ENCODE measurements at regions not wholly inside any gene's neighbourhood (a gene's known extent, or its start where the extent isn't known, plus 50 kb on each side); places are given as distances from the start of the nearest gene placed in this dataset.

GRCh38 chr12:94730847-94731246 is 80.5 kb upstream of the TMCC3 start:
- WGBS, 5 donors, result 90 to 97% (median 94%) methylated on average over 4 of the region's 4 CpGs
- intact Hi-C loops (cut with DNase I; ENCODE audit: low total_unique reads), result no loop called here
- Histone ChIP-seq H3K27ac (no peak overlapping the region), H3K9me3 (no peaks in the 10 kb centered on the region), H3K4me3 (no peak overlapping the region), H3K27me3 (replicated peaks in 1 of 7) (no peaks in the 10 kb centered on the region), H3K36me3 (no peaks in the 10 kb centered on the region), H3K4me1 (peaks cover 0 to 4% (median under 1%) of the 10 kb centered on the region in 6 donors)
- TF ChIP-seq POLR2AphosphoS5 (IDR thresholded peaks at IDR 0.05), result no peak
- no peak for TF ChIP-seq CTCF (IDR thresholded peaks at IDR 0.05 in 8 of 11, conservative IDR thresholded peaks at IDR 0.05 in 3 of 11)
- no peak for TF ChIP-seq POLR2A (IDR thresholded peaks at IDR 0.05)
- no peak for DNase-seq

DNA sequence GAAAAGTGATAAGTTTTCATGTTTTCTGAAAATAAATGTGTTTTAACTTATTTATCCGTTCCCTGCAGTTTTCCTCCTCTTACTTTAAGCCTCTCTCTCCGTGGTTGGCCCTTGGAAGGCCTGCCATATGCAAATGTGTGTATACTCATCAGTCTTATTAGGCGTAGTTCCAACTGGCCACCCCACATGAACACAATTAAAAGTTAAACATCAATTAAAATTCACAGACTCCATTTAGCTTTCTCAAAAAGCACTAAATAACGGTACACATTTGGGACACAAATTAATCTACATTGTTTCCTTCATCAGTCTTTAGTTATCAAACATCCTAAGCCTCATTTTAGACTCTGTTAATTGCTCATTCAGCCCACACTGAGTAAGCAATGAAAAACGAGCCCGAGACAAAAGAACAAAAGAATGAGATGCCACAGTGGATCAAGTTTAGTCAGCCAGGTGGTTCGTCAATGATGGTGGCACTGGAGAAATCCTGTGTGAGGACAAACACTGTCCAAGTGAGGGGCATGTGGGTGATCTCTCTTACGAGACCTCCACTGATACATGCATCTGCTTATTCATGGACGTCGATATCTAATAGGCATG is 76.0 kb upstream of the TMCC3 start:
- WGBS, 5 donors, result 89 to 94% (median 90%) methylated on average over 10 of the region's 10 CpGs
- intact Hi-C loops (cut with DNase I; ENCODE audit: low total_unique reads), result no loop called here
- Histone ChIP-seq H3K36me3 (no peaks in the 10 kb centered on the region), H3K27me3 (replicated peaks in 1 of 7) (no peaks in the 10 kb centered on the region), H3K27ac (no peak overlapping the region), H3K4me1 (peaks cover 0 to 24% (median 9%) of the 10 kb centered on the region in 6 donors), H3K9me3 (no peaks in the 10 kb centered on the region), H3K4me3 (no peak overlapping the region)
- no peak for DNase-seq
- TF ChIP-seq POLR2A (IDR thresholded peaks at IDR 0.05) (no peak), CTCF (IDR thresholded peaks at IDR 0.05 in 8 of 11, conservative IDR thresholded peaks at IDR 0.05 in 3 of 11) (no peak), POLR2AphosphoS5 (IDR thresholded peaks at IDR 0.05) (no peak)

GRCh38 chr12:94725375-94726168 is 75.2 kb upstream of the TMCC3 start:
- H3K36me3 ChIP-seq, result no peaks in the 10 kb centered on the region
- 68 to 78% (median 71%) methylated on average over 8 of the region's 8 CpGs for WGBS, 5 donors
- DNase-seq, result no peak
- H3K4me3 ChIP-seq, result no peak overlapping the region
- peaks cover 0 to 31% (median 14%) of the 10 kb centered on the region in 6 donors for H3K4me1 ChIP-seq
- intact Hi-C loops (cut with DNase I; ENCODE audit: low total_unique reads), result no loop called here
- H3K27ac ChIP-seq, result no peak overlapping the region
- peak in 9 of 11 experiments; percentile 14 to 61 (median 43) for TF ChIP-seq CTCF (IDR thresholded peaks at IDR 0.05 in 8 of 11, conservative IDR thresholded peaks at IDR 0.05 in 3 of 11)
- TF ChIP-seq POLR2A (IDR thresholded peaks at IDR 0.05), result no peak
- no peak for TF ChIP-seq POLR2AphosphoS5 (IDR thresholded peaks at IDR 0.05)
- no peaks in the 10 kb centered on the region for H3K27me3 ChIP-seq (replicated peaks in 1 of 7)
- no peaks in the 10 kb centered on the region for H3K9me3 ChIP-seq

GRCh38 chr12:94722664-94723063 is 72.3 kb upstream of the TMCC3 start:
- intact Hi-C loops (cut with DNase I; ENCODE audit: low total_unique reads), result no loop called here
- Histone ChIP-seq H3K4me1 (peaks cover 0 to 41% (median 17%) of the 10 kb centered on the region in 6 donors), H3K27ac (no peak overlapping the region), H3K36me3 (no peaks in the 10 kb centered on the region), H3K9me3 (no peaks in the 10 kb centered on the region), H3K27me3 (replicated peaks in 1 of 7) (no peaks in the 10 kb centered on the region), H3K4me3 (no peak overlapping the region)
- 87 to 96% (median 92%) methylated on average over 3 of the region's 3 CpGs for WGBS, 5 donors
- no peak for TF ChIP-seq POLR2AphosphoS5 (IDR thresholded peaks at IDR 0.05)
- no peak for TF ChIP-seq POLR2A (IDR thresholded peaks at IDR 0.05)
- no peak for TF ChIP-seq CTCF (IDR thresholded peaks at IDR 0.05 in 8 of 11, conservative IDR thresholded peaks at IDR 0.05 in 3 of 11)
- no peak for DNase-seq
